ENCODE measurements at regions not wholly inside any gene's neighbourhood (a gene's known extent, or its start where the extent isn't known, plus 50 kb on each side); places are given as distances from the start of the nearest gene placed in this dataset.

DNA sequence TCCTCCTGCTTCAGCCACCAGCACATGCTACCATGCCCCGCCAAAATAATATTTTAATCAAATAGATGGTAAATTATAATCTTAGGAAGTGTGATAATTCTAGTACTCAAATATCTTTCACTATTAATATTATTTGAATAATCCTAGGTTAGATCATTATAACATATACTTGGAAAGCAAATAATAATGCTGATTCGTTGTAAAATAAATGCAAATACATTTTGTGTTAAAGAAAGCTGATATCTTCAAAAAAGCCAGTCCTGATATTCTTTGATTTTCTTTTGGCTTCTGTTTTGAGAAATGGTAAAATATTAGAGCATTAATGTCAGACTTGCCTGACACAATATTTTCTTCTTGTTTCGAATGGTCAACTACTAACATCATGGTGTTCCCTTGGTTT lies 116.3 kb upstream of the ADAMTS5 start:
- POLR2A ChIA-PET = no interaction called here
- WGBS (ENCODE audit: insufficient coverage) = no CpG with 5 or more reads among the region's 3 CpGs
- no peak overlapping the region for H3K4me3 ChIP-seq (ENCODE audit: control insufficient read depth in 1 of 7, extremely low read depth in 1 of 7, insufficient read depth in 4 of 7, low read depth in 2 of 7, low read length in 6 of 7)
- H3K4me1 ChIP-seq (ENCODE audit: control extremely low read depth in 1 of 4, control insufficient read depth in 4 of 4, insufficient read depth in 4 of 4, low read length in 3 of 4) = no peaks in the 10 kb centered on the region
- H3K27ac ChIP-seq (ENCODE audit: insufficient read depth in 1 of 2, low read depth in 1 of 2, low read length in 2 of 2, poor library complexity in 1 of 2, severe bottlenecking in 2 of 2) = no peak overlapping the region
- no peaks in the 10 kb centered on the region for H3K9me3 ChIP-seq (ENCODE audit: control extremely low read depth in 1 of 5, control insufficient read depth in 4 of 5, insufficient read depth in 2 of 5, low read depth in 1 of 5, low read length in 4 of 5)
- no peak for DNase-seq
- H3K27me3 ChIP-seq (replicated peaks in 2 of 5; ENCODE audit: control insufficient read depth in 4 of 5, insufficient read depth in 5 of 5, low read length in 4 of 5) = no peaks in the 10 kb centered on the region
- no peaks in the 10 kb centered on the region for H3K36me3 ChIP-seq (ENCODE audit: control insufficient read depth in 4 of 4, insufficient read depth in 4 of 4, low read length in 3 of 4)
- CTCF ChIA-PET = no interaction called here

GRCh38 chr21:27082431-27083010 lies 115.6 kb upstream of the ADAMTS5 start:
- Histone ChIP-seq H3K4me3 (ENCODE audit: control insufficient read depth in 1 of 7, extremely low read depth in 1 of 7, insufficient read depth in 4 of 7, low read depth in 2 of 7, low read length in 6 of 7) (no peak overlapping the region), H3K9me3 (ENCODE audit: control extremely low read depth in 1 of 5, control insufficient read depth in 4 of 5, insufficient read depth in 2 of 5, low read depth in 1 of 5, low read length in 4 of 5) (no peaks in the 10 kb centered on the region), H3K27ac (ENCODE audit: insufficient read depth in 1 of 2, low read depth in 1 of 2, low read length in 2 of 2, poor library complexity in 1 of 2, severe bottlenecking in 2 of 2) (no peak overlapping the region), H3K27me3 (replicated peaks in 2 of 5; ENCODE audit: control insufficient read depth in 4 of 5, insufficient read depth in 5 of 5, low read length in 4 of 5) (no peaks in the 10 kb centered on the region), H3K36me3 (ENCODE audit: control insufficient read depth in 4 of 4, insufficient read depth in 4 of 4, low read length in 3 of 4) (no peaks in the 10 kb centered on the region), H3K4me1 (ENCODE audit: control extremely low read depth in 1 of 4, control insufficient read depth in 4 of 4, insufficient read depth in 4 of 4, low read length in 3 of 4) (no peaks in the 10 kb centered on the region)
- POLR2A ChIA-PET = no interaction called here
- CTCF ChIA-PET = no interaction called here
- WGBS (ENCODE audit: insufficient coverage) = 100% methylated on average over 1 of the region's 4 CpGs
- DNase-seq = no peak

DNA sequence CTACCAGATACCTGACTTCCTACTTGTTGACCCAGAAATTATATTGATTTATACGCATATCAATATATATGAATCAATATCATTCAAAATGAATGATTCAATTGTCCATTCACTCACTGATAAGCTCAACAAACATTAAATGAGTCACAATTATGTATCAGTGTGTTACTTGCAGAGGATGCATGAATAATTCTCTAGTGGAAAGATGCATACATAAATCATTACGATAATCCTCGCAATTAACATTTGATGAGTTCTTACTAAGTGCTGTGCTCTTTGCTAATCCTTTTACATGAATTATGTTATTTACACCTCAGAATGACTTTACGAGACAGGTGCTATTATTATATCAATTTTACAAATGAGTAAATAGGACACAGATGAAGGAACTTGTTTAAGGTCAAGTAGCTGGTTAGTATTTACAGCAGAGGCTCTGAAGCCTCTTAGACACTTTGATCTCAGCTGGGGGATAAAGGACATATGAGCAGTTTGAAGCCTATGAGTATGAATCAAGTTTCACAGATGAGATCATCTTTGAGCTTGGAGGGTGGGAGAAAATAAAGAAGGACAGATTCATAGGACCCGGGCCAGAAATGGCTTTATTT lies 112.8 kb upstream of the ADAMTS5 start:
- no peaks in the 10 kb centered on the region for H3K4me1 ChIP-seq (ENCODE audit: control extremely low read depth in 1 of 4, control insufficient read depth in 4 of 4, insufficient read depth in 4 of 4, low read length in 3 of 4)
- no peaks in the 10 kb centered on the region for H3K27me3 ChIP-seq (replicated peaks in 2 of 5; ENCODE audit: control insufficient read depth in 4 of 5, insufficient read depth in 5 of 5, low read length in 4 of 5)
- H3K36me3 ChIP-seq (ENCODE audit: control insufficient read depth in 4 of 4, insufficient read depth in 4 of 4, low read length in 3 of 4) = no peaks in the 10 kb centered on the region
- H3K4me3 ChIP-seq (ENCODE audit: control insufficient read depth in 1 of 7, extremely low read depth in 1 of 7, insufficient read depth in 4 of 7, low read depth in 2 of 7, low read length in 6 of 7) = no peak overlapping the region
- DNase-seq = no peak
- no peaks in the 10 kb centered on the region for H3K9me3 ChIP-seq (ENCODE audit: control extremely low read depth in 1 of 5, control insufficient read depth in 4 of 5, insufficient read depth in 2 of 5, low read depth in 1 of 5, low read length in 4 of 5)
- H3K27ac ChIP-seq (ENCODE audit: insufficient read depth in 1 of 2, low read depth in 1 of 2, low read length in 2 of 2, poor library complexity in 1 of 2, severe bottlenecking in 2 of 2) = no peak overlapping the region
- 100% methylated on average over 1 of the region's 5 CpGs for WGBS (ENCODE audit: insufficient coverage)
- ChIA-PET CTCF (no interaction called here), POLR2A (no interaction called here)

- WGBS (ENCODE audit: insufficient coverage) = 100% methylated on average over 1 of the region's 4 CpGs
- H3K9me3 ChIP-seq (ENCODE audit: control extremely low read depth in 1 of 5, control insufficient read depth in 4 of 5, insufficient read depth in 2 of 5, low read depth in 1 of 5, low read length in 4 of 5) = no peaks in the 10 kb centered on the region
- DNase-seq = no peak
- H3K36me3 ChIP-seq (ENCODE audit: control insufficient read depth in 4 of 4, insufficient read depth in 4 of 4, low read length in 3 of 4) = no peaks in the 10 kb centered on the region
- CTCF ChIA-PET = no interaction called here
- H3K4me1 ChIP-seq (ENCODE audit: control extremely low read depth in 1 of 4, control insufficient read depth in 4 of 4, insufficient read depth in 4 of 4, low read length in 3 of 4) = no peaks in the 10 kb centered on the region
- no peak overlapping the region for H3K27ac ChIP-seq (ENCODE audit: insufficient read depth in 1 of 2, low read depth in 1 of 2, low read length in 2 of 2, poor library complexity in 1 of 2, severe bottlenecking in 2 of 2)
- no peak overlapping the region for H3K4me3 ChIP-seq (ENCODE audit: control insufficient read depth in 1 of 7, extremely low read depth in 1 of 7, insufficient read depth in 4 of 7, low read depth in 2 of 7, low read length in 6 of 7)
- POLR2A ChIA-PET = no interaction called here
- H3K27me3 ChIP-seq (replicated peaks in 2 of 5; ENCODE audit: control insufficient read depth in 4 of 5, insufficient read depth in 5 of 5, low read length in 4 of 5) = no peaks in the 10 kb centered on the region
These were observed 112.0 kb upstream of the ADAMTS5 start for GRCh38 chr21:27078915-27079314.

DNA sequence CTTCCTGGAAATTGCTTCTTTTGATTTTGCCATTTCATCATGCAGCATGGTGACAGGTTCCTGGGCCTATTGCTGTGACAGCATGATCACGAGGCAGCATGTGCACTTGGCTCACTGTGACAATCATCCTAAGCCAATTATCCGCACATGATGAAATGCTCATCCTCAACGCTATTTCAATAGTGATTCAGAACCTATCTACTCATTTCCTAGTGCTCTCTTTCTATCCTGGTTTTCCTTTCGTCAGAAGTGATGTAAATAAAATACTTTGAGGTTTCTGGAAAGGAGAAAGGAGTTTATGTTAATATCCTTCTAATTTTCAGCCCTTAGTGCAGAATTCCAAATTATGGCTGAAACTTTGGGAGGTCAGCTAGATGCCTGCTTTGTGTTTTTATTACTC lies 110.6 kb upstream of the ADAMTS5 start:
- Histone ChIP-seq H3K4me3 (ENCODE audit: control insufficient read depth in 1 of 7, extremely low read depth in 1 of 7, insufficient read depth in 4 of 7, low read depth in 2 of 7, low read length in 6 of 7) (no peak overlapping the region), H3K27ac (ENCODE audit: insufficient read depth in 1 of 2, low read depth in 1 of 2, low read length in 2 of 2, poor library complexity in 1 of 2, severe bottlenecking in 2 of 2) (no peak overlapping the region), H3K36me3 (ENCODE audit: control insufficient read depth in 4 of 4, insufficient read depth in 4 of 4, low read length in 3 of 4) (no peaks in the 10 kb centered on the region), H3K27me3 (replicated peaks in 2 of 5; ENCODE audit: control insufficient read depth in 4 of 5, insufficient read depth in 5 of 5, low read length in 4 of 5) (no peaks in the 10 kb centered on the region), H3K4me1 (ENCODE audit: control extremely low read depth in 1 of 4, control insufficient read depth in 4 of 4, insufficient read depth in 4 of 4, low read length in 3 of 4) (no peaks in the 10 kb centered on the region), H3K9me3 (ENCODE audit: control extremely low read depth in 1 of 5, control insufficient read depth in 4 of 5, insufficient read depth in 2 of 5, low read depth in 1 of 5, low read length in 4 of 5) (no peaks in the 10 kb centered on the region)
- CTCF ChIA-PET = no interaction called here
- POLR2A ChIA-PET = no interaction called here
- WGBS (ENCODE audit: insufficient coverage) = 78% methylated on average over 1 of the region's 4 CpGs
- DNase-seq = no peak

- CTCF ChIA-PET = no interaction called here
- H3K27me3 ChIP-seq (replicated peaks in 2 of 5; ENCODE audit: control insufficient read depth in 4 of 5, insufficient read depth in 5 of 5, low read length in 4 of 5) = no peaks in the 10 kb centered on the region
- H3K9me3 ChIP-seq (ENCODE audit: control extremely low read depth in 1 of 5, control insufficient read depth in 4 of 5, insufficient read depth in 2 of 5, low read depth in 1 of 5, low read length in 4 of 5) = no peaks in the 10 kb centered on the region
- H3K36me3 ChIP-seq (ENCODE audit: control insufficient read depth in 4 of 4, insufficient read depth in 4 of 4, low read length in 3 of 4) = no peaks in the 10 kb centered on the region
- POLR2A ChIA-PET = no interaction called here
- no peak overlapping the region for H3K27ac ChIP-seq (ENCODE audit: insufficient read depth in 1 of 2, low read depth in 1 of 2, low read length in 2 of 2, poor library complexity in 1 of 2, severe bottlenecking in 2 of 2)
- no peaks in the 10 kb centered on the region for H3K4me1 ChIP-seq (ENCODE audit: control extremely low read depth in 1 of 4, control insufficient read depth in 4 of 4, insufficient read depth in 4 of 4, low read length in 3 of 4)
- DNase-seq = no peak
- H3K4me3 ChIP-seq (ENCODE audit: control insufficient read depth in 1 of 7, extremely low read depth in 1 of 7, insufficient read depth in 4 of 7, low read depth in 2 of 7, low read length in 6 of 7) = no peak overlapping the region
These were observed 109.1 kb upstream of the ADAMTS5 start for GRCh38 chr21:27076025-27076424.

- WGBS (ENCODE audit: insufficient coverage) = 77% methylated on average over 2 of the region's 4 CpGs
- ChIA-PET CTCF (no interaction called here), POLR2A (no interaction called here)
- Histone ChIP-seq H3K27ac (ENCODE audit: insufficient read depth in 1 of 2, low read depth in 1 of 2, low read length in 2 of 2, poor library complexity in 1 of 2, severe bottlenecking in 2 of 2) (no peak overlapping the region), H3K4me1 (ENCODE audit: control extremely low read depth in 1 of 4, control insufficient read depth in 4 of 4, insufficient read depth in 4 of 4, low read length in 3 of 4) (no peaks in the 10 kb centered on the region), H3K9me3 (ENCODE audit: control extremely low read depth in 1 of 5, control insufficient read depth in 4 of 5, insufficient read depth in 2 of 5, low read depth in 1 of 5, low read length in 4 of 5) (peaks cover 0 to 3% (median 0%) of the 10 kb centered on the region in 5 experiments), H3K36me3 (ENCODE audit: control insufficient read depth in 4 of 4, insufficient read depth in 4 of 4, low read length in 3 of 4) (no peaks in the 10 kb centered on the region), H3K27me3 (replicated peaks in 2 of 5; ENCODE audit: control insufficient read depth in 4 of 5, insufficient read depth in 5 of 5, low read length in 4 of 5) (no peaks in the 10 kb centered on the region), H3K4me3 (ENCODE audit: control insufficient read depth in 1 of 7, extremely low read depth in 1 of 7, insufficient read depth in 4 of 7, low read depth in 2 of 7, low read length in 6 of 7) (no peak overlapping the region)
- DNase-seq = no peak
These were observed 104.2 kb upstream of the ADAMTS5 start for GRCh38 chr21:27070861-27071670.

Data from common myeloid progenitor, CD34-positive (primary cell).